Muscle layer of duodenum (tissue), 2 donors: ENCODE measurements at regions not wholly inside any gene's neighbourhood (a gene's known extent, or its start where the extent isn't known, plus 50 kb on each side); places are given as distances from the start of the nearest gene placed in this dataset.

Source experiments
- H3K27ac ChIP-seq: one replicate; pipeline ENCODE4 v1.7.0; 2013; ENCODE audit warnings: mild to moderate bottlenecking, low read length
- H3K27me3 ChIP-seq: one replicate; pipeline ENCODE4 v1.7.0; 2013; ENCODE audit warnings: low read depth, mild to moderate bottlenecking, control low read depth, low read length
- H3K36me3 ChIP-seq, 2 donors: one replicate each; pipeline ENCODE4 v1.7.0; 2013; ENCODE audit warnings: low read length in 2 of 2, control low read depth in 1 of 2, mild to moderate bottlenecking in 1 of 2; ENCODE audit not compliant: insufficient read depth in 2 of 2, control insufficient read depth in 1 of 2
- H3K4me1 ChIP-seq, 2 donors: one replicate each; pipeline ENCODE4 v1.7.0; 2013; ENCODE audit warnings: low read length in 2 of 2, mild to moderate bottlenecking in 2 of 2, control low read depth in 1 of 2, moderate library complexity in 1 of 2; ENCODE audit not compliant: insufficient read depth in 2 of 2, control insufficient read depth in 1 of 2
- H3K4me3 ChIP-seq, 2 donors: one replicate each; pipeline ENCODE4 v1.7.0; 2013; ENCODE audit warnings: low read length in 2 of 2, low read depth in 1 of 2, mild to moderate bottlenecking in 1 of 2
- H3K9me3 ChIP-seq, 2 donors: one replicate each; pipeline ENCODE4 v1.7.0; 2013; ENCODE audit warnings: low read length in 2 of 2, control low read depth in 1 of 2, mild to moderate bottlenecking in 1 of 2; ENCODE audit not compliant: control insufficient read depth in 1 of 2
- donor health status: healthy.

- H3K9me3 ChIP-seq: no peaks in the 10 kb centered on the region
- no peak overlapping the region for H3K4me3 ChIP-seq
- no peaks in the 10 kb centered on the region for H3K4me1 ChIP-seq
- H3K36me3 ChIP-seq: no peaks in the 10 kb centered on the region
- H3K27me3 ChIP-seq: no peaks in the 10 kb centered on the region
- H3K27ac ChIP-seq: no peak overlapping the region
Observed at GRCh38 chr5:174339130-174339529, 293.6 kb downstream of the NSG2 start.

DNA sequence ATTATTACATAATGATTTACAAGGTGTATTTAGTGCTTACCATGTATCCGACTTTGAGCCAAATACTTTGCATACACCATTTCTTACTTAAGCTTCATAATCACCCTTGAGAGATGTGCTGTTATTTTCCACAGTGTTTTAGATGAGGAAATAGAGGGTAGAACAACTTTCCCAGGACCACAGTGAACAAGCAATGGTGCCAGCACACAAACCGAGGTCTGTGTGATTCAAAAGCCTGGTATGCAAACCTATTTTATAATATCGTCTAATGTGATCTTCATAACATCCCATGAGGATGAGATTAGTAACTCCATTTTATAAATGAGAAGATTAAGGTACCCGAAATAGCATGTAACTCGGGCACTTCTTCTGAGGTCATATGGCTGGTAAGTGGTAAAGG is 294.7 kb downstream of the NSG2 start:
- Histone ChIP-seq H3K27me3 (no peaks in the 10 kb centered on the region), H3K4me3 (no peak overlapping the region), H3K4me1 (no peaks in the 10 kb centered on the region), H3K36me3 (no peaks in the 10 kb centered on the region), H3K9me3 (no peaks in the 10 kb centered on the region), H3K27ac (no peak overlapping the region)

- Histone ChIP-seq H3K4me3 (no peak overlapping the region), H3K4me1 (no peaks in the 10 kb centered on the region), H3K36me3 (no peaks in the 10 kb centered on the region), H3K27me3 (no peaks in the 10 kb centered on the region), H3K27ac (no peak overlapping the region), H3K9me3 (no peaks in the 10 kb centered on the region)
Observed at GRCh38 chr5:174342696-174343095, 297.2 kb downstream of the NSG2 start.

GRCh38 chr5:174343826-174344225 is 298.3 kb downstream of the NSG2 start:
- Histone ChIP-seq H3K36me3 (no peaks in the 10 kb centered on the region), H3K27me3 (no peaks in the 10 kb centered on the region), H3K9me3 (no peaks in the 10 kb centered on the region), H3K4me3 (no peak overlapping the region), H3K4me1 (no peaks in the 10 kb centered on the region), H3K27ac (no peak overlapping the region)

DNA sequence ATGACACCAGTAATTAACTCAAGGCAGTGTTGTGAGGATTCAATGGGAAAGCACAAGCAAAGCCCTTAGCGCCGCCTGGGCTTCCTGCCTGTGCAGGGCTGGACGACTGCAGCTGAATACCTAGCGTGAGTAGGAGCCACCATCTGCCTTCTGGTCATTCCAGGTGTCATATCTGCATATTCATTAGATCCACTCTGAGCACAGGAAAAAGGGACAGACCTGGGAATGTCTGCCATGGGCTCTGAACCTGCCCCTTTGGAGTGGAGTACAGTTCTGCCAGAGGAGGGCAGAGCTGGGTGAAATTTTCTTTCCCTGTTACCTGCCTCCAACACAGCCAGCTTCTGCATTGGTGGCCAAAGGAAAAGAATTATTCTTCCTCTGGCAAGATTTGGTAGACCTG is 298.8 kb downstream of the NSG2 start:
- Histone ChIP-seq H3K4me3 (no peak overlapping the region), H3K4me1 (no peaks in the 10 kb centered on the region), H3K36me3 (no peaks in the 10 kb centered on the region), H3K27ac (no peak overlapping the region), H3K27me3 (no peaks in the 10 kb centered on the region), H3K9me3 (no peaks in the 10 kb centered on the region)

DNA sequence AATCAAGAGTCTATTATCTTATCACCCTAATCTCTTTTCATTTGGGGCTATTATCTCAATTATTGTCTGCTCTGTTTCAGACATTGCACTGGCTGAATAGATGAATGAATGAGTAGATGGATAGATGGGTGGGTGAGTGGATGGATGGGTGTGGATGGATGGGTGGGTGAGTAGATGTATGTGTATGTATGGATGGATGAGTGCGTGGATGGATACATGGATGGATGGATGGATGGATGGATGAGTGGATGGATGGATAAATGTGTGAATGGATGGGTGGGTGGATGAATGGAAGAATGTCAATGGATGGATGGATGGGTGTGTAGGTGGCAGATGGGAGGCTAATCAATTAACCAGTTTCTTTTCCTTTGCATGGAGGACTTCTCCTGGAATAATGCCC is 301.7 kb downstream of the NSG2 start:
- Histone ChIP-seq H3K27ac (no peak overlapping the region), H3K27me3 (no peaks in the 10 kb centered on the region), H3K4me1 (no peaks in the 10 kb centered on the region), H3K4me3 (no peak overlapping the region), H3K9me3 (no peaks in the 10 kb centered on the region), H3K36me3 (no peaks in the 10 kb centered on the region)

- Histone ChIP-seq H3K4me3 (no peak overlapping the region), H3K36me3 (no peaks in the 10 kb centered on the region), H3K9me3 (no peaks in the 10 kb centered on the region), H3K27me3 (no peaks in the 10 kb centered on the region), H3K27ac (no peak overlapping the region), H3K4me1 (no peaks in the 10 kb centered on the region)
Observed at GRCh38 chr5:174348311-174348981, 302.9 kb downstream of the NSG2 start.

DNA sequence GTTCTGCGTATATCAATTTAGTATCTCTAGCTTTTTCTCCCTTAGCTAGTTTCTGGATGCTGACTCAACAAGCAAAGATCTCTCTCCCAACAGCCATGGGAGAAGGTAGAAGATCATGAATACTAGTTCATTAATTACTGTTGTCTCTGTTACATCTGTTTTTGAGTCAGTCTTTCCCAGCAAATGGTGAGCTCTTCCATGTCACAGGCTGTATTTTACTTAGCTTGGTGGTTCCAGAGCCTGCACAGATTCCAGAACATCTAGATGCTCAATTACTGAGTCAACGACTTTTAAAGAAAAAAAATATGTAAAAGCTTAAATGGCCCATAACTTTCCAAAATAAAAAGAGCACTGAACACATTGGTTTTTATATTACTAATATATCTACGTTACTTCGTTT is 307.2 kb downstream of the NSG2 start:
- Histone ChIP-seq H3K27ac (no peak overlapping the region), H3K4me3 (no peak overlapping the region), H3K27me3 (no peaks in the 10 kb centered on the region), H3K9me3 (no peaks in the 10 kb centered on the region), H3K36me3 (no peaks in the 10 kb centered on the region), H3K4me1 (no peaks in the 10 kb centered on the region)

GRCh38 chr5:174354571-174354970 is 309.1 kb downstream of the NSG2 start:
- no peaks in the 10 kb centered on the region for H3K4me1 ChIP-seq
- H3K4me3 ChIP-seq: no peak overlapping the region
- no peaks in the 10 kb centered on the region for H3K36me3 ChIP-seq
- no peaks in the 10 kb centered on the region for H3K27me3 ChIP-seq
- no peak overlapping the region for H3K27ac ChIP-seq
- H3K9me3 ChIP-seq: no peaks in the 10 kb centered on the region

GRCh38 chr5:174355208-174355612 is 309.7 kb downstream of the NSG2 start:
- H3K4me3 ChIP-seq: no peak overlapping the region
- no peaks in the 10 kb centered on the region for H3K27me3 ChIP-seq
- no peaks in the 10 kb centered on the region for H3K4me1 ChIP-seq
- no peaks in the 10 kb centered on the region for H3K36me3 ChIP-seq
- no peak overlapping the region for H3K27ac ChIP-seq
- no peaks in the 10 kb centered on the region for H3K9me3 ChIP-seq

DNA sequence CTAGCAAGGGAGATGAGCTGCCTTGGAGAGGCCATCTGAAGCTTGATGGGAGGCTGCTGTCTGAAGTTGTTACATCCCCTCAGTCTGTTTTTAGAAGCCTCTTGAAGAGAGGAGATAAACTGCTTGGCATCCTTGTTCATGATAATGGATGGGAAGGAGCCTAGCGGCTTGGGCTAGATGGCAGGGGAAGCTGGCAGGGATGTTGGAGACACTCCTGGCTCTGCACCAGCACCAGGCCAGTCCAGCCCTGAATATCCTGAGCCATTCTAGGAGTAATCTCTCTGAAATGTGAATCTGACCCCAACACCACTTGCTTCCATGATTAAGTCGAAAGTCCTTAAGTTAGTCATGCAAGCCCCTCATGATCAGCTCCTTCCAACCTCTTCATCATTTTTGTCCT is 310.5 kb downstream of the NSG2 start:
- Histone ChIP-seq H3K4me3 (no peak overlapping the region), H3K36me3 (no peaks in the 10 kb centered on the region), H3K27ac (no peak overlapping the region), H3K4me1 (no peaks in the 10 kb centered on the region), H3K9me3 (no peaks in the 10 kb centered on the region), H3K27me3 (no peaks in the 10 kb centered on the region)

DNA sequence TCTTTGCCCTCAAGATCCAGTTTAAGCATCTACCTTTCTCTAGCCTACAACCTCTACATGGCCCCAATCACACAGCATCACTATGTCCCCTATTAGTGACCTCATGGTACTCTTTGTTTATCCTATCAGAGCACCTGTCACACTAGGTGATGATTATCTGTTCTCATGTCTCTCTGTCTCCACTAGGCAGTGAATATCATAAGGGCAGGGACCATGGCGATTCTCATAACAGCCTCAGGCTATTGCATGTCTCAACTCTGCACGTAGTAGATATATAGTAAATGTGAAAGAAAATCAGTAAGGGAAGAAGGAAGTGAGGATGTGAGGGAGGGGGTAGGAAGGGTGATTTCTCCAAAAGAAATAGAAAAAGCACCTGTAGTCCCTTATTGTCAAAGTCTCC is 311.0 kb downstream of the NSG2 start:
- H3K4me1 ChIP-seq: no peaks in the 10 kb centered on the region
- H3K4me3 ChIP-seq: no peak overlapping the region
- H3K9me3 ChIP-seq: no peaks in the 10 kb centered on the region
- no peaks in the 10 kb centered on the region for H3K36me3 ChIP-seq
- H3K27ac ChIP-seq: no peak overlapping the region
- no peaks in the 10 kb centered on the region for H3K27me3 ChIP-seq
